ENCODE measurements at regions not wholly inside any gene's neighbourhood (a gene's known extent, or its start where the extent isn't known, plus 50 kb on each side); places are given as distances from the start of the nearest gene placed in this dataset.
"Not testable (repeated sequence)": the region's sequence is repeated elsewhere in the genome, so short reads cannot be mapped to it uniquely, and the experiment has no call there.

DNA sequence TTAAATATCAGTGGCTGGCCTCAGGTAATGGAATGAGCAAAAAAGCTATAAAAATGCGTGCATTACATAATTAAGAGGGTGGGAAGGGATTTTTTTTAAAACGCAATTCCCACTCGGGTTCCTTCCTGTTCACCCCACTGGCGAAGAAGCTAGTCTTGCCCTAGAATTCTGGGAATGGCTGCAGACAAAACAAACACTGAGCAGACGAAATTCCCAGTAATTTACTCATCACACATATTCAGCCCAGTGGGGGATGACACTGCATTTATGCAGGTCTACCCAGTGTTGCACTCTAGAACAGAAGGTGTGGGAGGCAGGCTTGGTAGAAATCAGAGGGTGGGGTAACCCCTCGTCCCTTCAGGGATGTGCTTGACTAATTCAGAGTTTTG lies 2695.0 kb upstream of the DEFB115 start:
- no peak overlapping the region for H3K4me3 ChIP-seq (replicated peaks; ENCODE audit: low read depth, low read length)
- DNase-seq (ENCODE audit: extremely low read depth, insufficient read length): no peak
- no peak for TF ChIP-seq CTCF (IDR thresholded peaks at IDR 0.05; ENCODE audit: insufficient read depth, low read length, poor library complexity, severe bottlenecking)

GRCh38 chr20:28562899-28563521 lies 2694.5 kb upstream of the DEFB115 start:
- DNase-seq (ENCODE audit: extremely low read depth, insufficient read length); H3K36me3 ChIP-seq (ENCODE audit: control insufficient read depth, insufficient read depth, low read length); H3K4me3 ChIP-seq (replicated peaks; ENCODE audit: low read depth, low read length); H3K27me3 ChIP-seq (replicated peaks; ENCODE audit: control insufficient read depth, insufficient read depth, low read length): not testable (repeated sequence)

More for the DNA sequence above, 2695.0 kb upstream of the DEFB115 start:
- no peaks in the 10 kb centered on the region for H3K36me3 ChIP-seq (ENCODE audit: control insufficient read depth, insufficient read depth, low read length)
- no peaks in the 10 kb centered on the region for H3K27me3 ChIP-seq (replicated peaks; ENCODE audit: control insufficient read depth, insufficient read depth, low read length)

DNA sequence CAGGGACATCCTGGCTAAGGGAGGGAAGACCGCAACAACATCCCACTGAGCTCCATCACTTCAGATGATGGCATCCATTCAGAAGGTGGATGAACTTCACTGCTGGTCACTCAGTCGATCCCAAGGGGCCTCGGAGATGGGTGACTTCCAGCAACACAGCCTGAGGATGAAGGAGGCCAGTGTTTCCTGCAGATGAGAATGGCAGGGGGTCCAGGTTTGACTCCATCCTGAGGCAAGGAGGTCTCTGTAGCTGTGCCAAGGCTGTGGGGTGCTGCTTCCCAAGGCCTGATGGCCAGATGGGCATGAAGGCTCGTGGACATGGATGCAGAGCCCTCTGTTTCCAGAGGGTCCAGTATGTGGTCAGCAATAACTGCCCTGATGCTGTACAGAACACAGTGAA lies 2693.4 kb upstream of the DEFB115 start:
- H3K36me3 ChIP-seq (ENCODE audit: control insufficient read depth, insufficient read depth, low read length); DNase-seq (ENCODE audit: extremely low read depth, insufficient read length); H3K27me3 ChIP-seq (replicated peaks; ENCODE audit: control insufficient read depth, insufficient read depth, low read length); H3K4me3 ChIP-seq (replicated peaks; ENCODE audit: low read depth, low read length): not testable (repeated sequence)

DNA sequence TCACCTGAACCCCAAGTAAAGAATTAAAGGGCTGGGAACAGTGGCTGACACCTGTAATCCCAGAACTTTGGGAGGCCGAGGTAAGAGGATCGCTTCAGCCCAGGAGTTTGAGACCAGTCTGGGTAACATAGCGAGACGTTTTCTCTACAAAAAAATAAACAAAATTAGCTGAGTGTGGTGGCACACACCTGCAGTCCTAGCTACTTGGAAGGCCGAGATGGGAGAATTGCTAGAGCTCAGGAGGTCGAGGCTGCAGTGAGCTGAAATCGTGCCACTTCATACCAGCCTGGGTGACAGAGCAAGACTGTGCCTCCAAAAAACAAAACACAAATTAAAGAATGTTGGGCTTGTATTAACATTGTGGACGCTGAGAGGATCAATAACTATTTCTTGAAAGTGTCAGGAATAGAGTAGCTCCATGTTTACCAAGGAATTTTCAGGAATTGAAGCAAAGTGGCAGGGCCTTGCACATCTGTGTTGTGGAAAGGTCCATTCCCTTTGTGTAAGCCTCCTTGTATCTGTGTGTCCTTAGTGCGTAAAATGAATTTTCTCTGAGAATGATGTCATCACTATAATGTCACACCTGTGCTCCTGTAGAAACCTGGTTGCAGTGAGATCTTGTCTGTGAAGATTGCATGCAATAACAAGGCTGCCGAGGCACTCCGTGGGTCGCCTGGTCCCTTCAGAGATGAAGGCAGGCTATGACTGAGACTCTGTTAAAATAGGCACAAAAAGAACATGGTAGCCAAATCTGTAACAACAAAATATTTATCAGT lies 2692.6 kb upstream of the DEFB115 start:
- DNase-seq (ENCODE audit: extremely low read depth, insufficient read length); H3K4me3 ChIP-seq (replicated peaks; ENCODE audit: low read depth, low read length); H3K27me3 ChIP-seq (replicated peaks; ENCODE audit: control insufficient read depth, insufficient read depth, low read length); H3K36me3 ChIP-seq (ENCODE audit: control insufficient read depth, insufficient read depth, low read length): not testable (repeated sequence)

GRCh38 chr20:28575991-28576390 lies 2681.5 kb upstream of the DEFB115 start:
- not testable (repeated sequence) for DNase-seq (ENCODE audit: extremely low read depth, insufficient read length); H3K36me3 ChIP-seq (ENCODE audit: control insufficient read depth, insufficient read depth, low read length); H3K4me3 ChIP-seq (replicated peaks; ENCODE audit: low read depth, low read length)

GRCh38 chr20:28591680-28592079 lies 2665.8 kb upstream of the DEFB115 start:
- H3K27me3 ChIP-seq (replicated peaks; ENCODE audit: control insufficient read depth, insufficient read depth, low read length); DNase-seq (ENCODE audit: extremely low read depth, insufficient read length); H3K36me3 ChIP-seq (ENCODE audit: control insufficient read depth, insufficient read depth, low read length); H3K4me3 ChIP-seq (replicated peaks; ENCODE audit: low read depth, low read length): not testable (repeated sequence)

More at GRCh38 chr20:28575991-28576390, 2681.5 kb upstream of the DEFB115 start:
- not testable (repeated sequence) for H3K27me3 ChIP-seq (replicated peaks; ENCODE audit: control insufficient read depth, insufficient read depth, low read length)

- not testable (repeated sequence) for H3K36me3 ChIP-seq (ENCODE audit: control insufficient read depth, insufficient read depth, low read length); H3K4me3 ChIP-seq (replicated peaks; ENCODE audit: low read depth, low read length); DNase-seq (ENCODE audit: extremely low read depth, insufficient read length); H3K27me3 ChIP-seq (replicated peaks; ENCODE audit: control insufficient read depth, insufficient read depth, low read length)
These were observed 2664.1 kb upstream of the DEFB115 start for GRCh38 chr20:28593383-28593782.

- not testable (repeated sequence) for DNase-seq (ENCODE audit: extremely low read depth, insufficient read length)
These were observed 2663.0 kb upstream of the DEFB115 start for GRCh38 chr20:28594476-28594875.

GRCh38 chr20:28602006-28602402 lies 2655.5 kb upstream of the DEFB115 start:
- peak overlapping the region; percentile 38 for H3K4me3 ChIP-seq (replicated peaks; ENCODE audit: low read depth, low read length)
- H3K36me3 ChIP-seq (ENCODE audit: control insufficient read depth, insufficient read depth, low read length); H3K27me3 ChIP-seq (replicated peaks; ENCODE audit: control insufficient read depth, insufficient read depth, low read length); DNase-seq (ENCODE audit: extremely low read depth, insufficient read length): not testable (repeated sequence)

More at GRCh38 chr20:28594476-28594875, 2663.0 kb upstream of the DEFB115 start:
- not testable (repeated sequence) for H3K4me3 ChIP-seq (replicated peaks; ENCODE audit: low read depth, low read length); H3K27me3 ChIP-seq (replicated peaks; ENCODE audit: control insufficient read depth, insufficient read depth, low read length); H3K36me3 ChIP-seq (ENCODE audit: control insufficient read depth, insufficient read depth, low read length)
